ENCODE measurements at regions not wholly inside any gene's neighbourhood (a gene's known extent, or its start where the extent isn't known, plus 50 kb on each side); places are given as distances from the start of the nearest gene placed in this dataset.

DNA sequence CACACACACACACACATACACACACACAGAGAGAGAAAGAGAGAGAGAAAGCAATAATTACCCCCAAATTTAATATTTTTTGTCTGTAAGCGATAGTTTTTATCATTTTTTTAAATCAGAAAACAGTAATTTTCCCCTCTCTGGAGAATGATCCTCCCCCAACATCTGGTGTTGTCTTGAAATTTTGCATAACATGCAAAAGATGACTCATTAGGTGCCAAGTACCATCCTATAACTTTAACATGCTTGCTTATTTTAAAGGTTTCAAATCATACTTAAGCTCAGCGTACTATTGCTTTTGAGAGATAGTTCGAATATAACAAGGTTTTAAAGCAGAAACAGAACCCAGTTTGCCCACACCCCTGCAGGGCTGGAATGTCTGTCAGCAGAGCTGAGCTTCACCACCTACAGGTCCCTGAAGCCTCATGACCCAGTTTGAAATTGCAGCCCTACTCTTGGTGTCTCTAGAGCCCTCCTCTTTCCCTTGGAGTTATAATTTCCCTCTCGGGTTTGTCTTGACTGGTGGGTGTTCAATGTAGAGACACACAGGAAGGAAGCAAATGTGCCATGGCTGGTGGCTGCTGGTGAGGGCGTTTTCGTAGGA is 175.0 kb upstream of the HS3ST1 start:
- H4K20me1 ChIP-seq (ENCODE audit: control insufficient read depth, extremely low read depth, insufficient read depth, low read length), result no peaks in the 10 kb centered on the region
- no peak for TF ChIP-seq EZH2 (IDR thresholded peaks at IDR 0.05; ENCODE audit: low read length)
- TF ChIP-seq, protein P1, sequence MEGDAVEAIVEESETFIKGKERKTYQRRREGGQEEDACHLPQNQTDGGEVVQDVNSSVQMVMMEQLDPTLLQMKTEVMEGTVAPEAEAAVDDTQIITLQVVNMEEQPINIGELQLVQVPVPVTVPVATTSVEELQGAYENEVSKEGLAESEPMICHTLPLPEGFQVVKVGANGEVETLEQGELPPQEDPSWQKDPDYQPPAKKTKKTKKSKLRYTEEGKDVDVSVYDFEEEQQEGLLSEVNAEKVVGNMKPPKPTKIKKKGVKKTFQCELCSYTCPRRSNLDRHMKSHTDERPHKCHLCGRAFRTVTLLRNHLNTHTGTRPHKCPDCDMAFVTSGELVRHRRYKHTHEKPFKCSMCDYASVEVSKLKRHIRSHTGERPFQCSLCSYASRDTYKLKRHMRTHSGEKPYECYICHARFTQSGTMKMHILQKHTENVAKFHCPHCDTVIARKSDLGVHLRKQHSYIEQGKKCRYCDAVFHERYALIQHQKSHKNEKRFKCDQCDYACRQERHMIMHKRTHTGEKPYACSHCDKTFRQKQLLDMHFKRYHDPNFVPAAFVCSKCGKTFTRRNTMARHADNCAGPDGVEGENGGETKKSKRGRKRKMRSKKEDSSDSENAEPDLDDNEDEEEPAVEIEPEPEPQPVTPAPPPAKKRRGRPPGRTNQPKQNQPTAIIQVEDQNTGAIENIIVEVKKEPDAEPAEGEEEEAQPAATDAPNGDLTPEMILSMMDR (optimal IDR thresholded peaks at IDR 0.05 in 1 of 3, IDR thresholded peaks at IDR 0.05 in 1 of 3, conservative IDR thresholded peaks at IDR 0.05 in 1 of 3; ENCODE audit: extremely low read depth in 1 of 3, insufficient read depth in 2 of 3, low read length in 3 of 3), result no peak
- H3K4me2 ChIP-seq (ENCODE audit: control insufficient read depth, extremely low read depth, insufficient read depth, low read depth, low read length), result no peak overlapping the region
- no peak overlapping the region for H3K4me3 ChIP-seq (ENCODE audit: control insufficient read depth in 2 of 3, extremely low read depth in 1 of 3, insufficient read depth in 2 of 3, low read depth in 1 of 3, low read length in 3 of 3)
- H3K9me3 ChIP-seq (ENCODE audit: control insufficient read depth, low read depth, low read length), result no peaks in the 10 kb centered on the region
- H3K27ac ChIP-seq (ENCODE audit: control insufficient read depth, insufficient read depth, low read length), result no peak overlapping the region
- H3K4me1 ChIP-seq (ENCODE audit: control insufficient read depth, extremely low read depth, insufficient read depth, low read length), result peaks cover 17% of the 10 kb centered on the region
- no peak overlapping the region for H2AFZ ChIP-seq (ENCODE audit: control insufficient read depth, low read length)
- H3K36me3 ChIP-seq (ENCODE audit: control insufficient read depth in 2 of 2, extremely low read depth in 1 of 2, insufficient read depth in 2 of 2, low read length in 2 of 2), result no peaks in the 10 kb centered on the region
- no peak for DNase-seq (ENCODE audit: low read depth, low spot score)
- H3K79me2 ChIP-seq (ENCODE audit: control insufficient read depth, insufficient read depth, low read length), result no peaks in the 10 kb centered on the region
- peak; percentile 61 for FAIRE-seq
- dilution Hi-C loops (cut with MboI; ENCODE audit: extremely low pct_ligation_motif_present, low sequenced_read_pairs), result no loop called here
- H3K9me1 ChIP-seq (ENCODE audit: control insufficient read depth, extremely low read depth, insufficient read depth, low read length), result no peaks in the 10 kb centered on the region
- no peak overlapping the region for H3K9ac ChIP-seq (ENCODE audit: control insufficient read depth, extremely low read depth, insufficient read depth, low read length)
- no peaks in the 10 kb centered on the region for H3K27me3 ChIP-seq (ENCODE audit: control insufficient read depth, extremely low read depth, insufficient read depth, low read length)

GRCh38 chr4:11602606-11603340 is 174.1 kb upstream of the HS3ST1 start:
- no peak overlapping the region for H3K9ac ChIP-seq (ENCODE audit: control insufficient read depth, extremely low read depth, insufficient read depth, low read length)

More at GRCh38 chr4:11602606-11603340, 174.1 kb upstream of the HS3ST1 start:
- H3K4me1 ChIP-seq (ENCODE audit: control insufficient read depth, extremely low read depth, insufficient read depth, low read length), result peaks cover 17% of the 10 kb centered on the region
- H3K27me3 ChIP-seq (ENCODE audit: control insufficient read depth, extremely low read depth, insufficient read depth, low read length), result no peaks in the 10 kb centered on the region
- no peaks in the 10 kb centered on the region for H3K9me3 ChIP-seq (ENCODE audit: control insufficient read depth, low read depth, low read length)
- FAIRE-seq (no peak), DNase-seq (ENCODE audit: low read depth, low spot score) (no peak)
- H3K4me2 ChIP-seq (ENCODE audit: control insufficient read depth, extremely low read depth, insufficient read depth, low read depth, low read length), result no peak overlapping the region
- dilution Hi-C loops (cut with MboI; ENCODE audit: extremely low pct_ligation_motif_present, low sequenced_read_pairs), result no loop called here
- no peaks in the 10 kb centered on the region for H4K20me1 ChIP-seq (ENCODE audit: control insufficient read depth, extremely low read depth, insufficient read depth, low read length)
- no peaks in the 10 kb centered on the region for H3K36me3 ChIP-seq (ENCODE audit: control insufficient read depth in 2 of 2, extremely low read depth in 1 of 2, insufficient read depth in 2 of 2, low read length in 2 of 2)
- TF ChIP-seq, protein P1 (optimal IDR thresholded peaks at IDR 0.05 in 1 of 3, IDR thresholded peaks at IDR 0.05 in 1 of 3, conservative IDR thresholded peaks at IDR 0.05 in 1 of 3; ENCODE audit: extremely low read depth in 1 of 3, insufficient read depth in 2 of 3, low read length in 3 of 3), result no peak
- TF ChIP-seq EZH2 (IDR thresholded peaks at IDR 0.05; ENCODE audit: low read length), result no peak
- H3K9me1 ChIP-seq (ENCODE audit: control insufficient read depth, extremely low read depth, insufficient read depth, low read length), result no peaks in the 10 kb centered on the region
- no peak overlapping the region for H3K4me3 ChIP-seq (ENCODE audit: control insufficient read depth in 2 of 3, extremely low read depth in 1 of 3, insufficient read depth in 2 of 3, low read depth in 1 of 3, low read length in 3 of 3)
- no peak overlapping the region for H3K27ac ChIP-seq (ENCODE audit: control insufficient read depth, insufficient read depth, low read length)
- no peaks in the 10 kb centered on the region for H3K79me2 ChIP-seq (ENCODE audit: control insufficient read depth, insufficient read depth, low read length)
- H2AFZ ChIP-seq (ENCODE audit: control insufficient read depth, low read length), result no peak overlapping the region

All from keratinocyte (primary cell).